RKO (cell line): ENCODE measurements at regions not wholly inside any gene's neighbourhood (a gene's known extent, or its start where the extent isn't known, plus 50 kb on each side); places are given as distances from the start of the nearest gene placed in this dataset.
"Not testable (repeated sequence)": the region's sequence is repeated elsewhere in the genome, so short reads cannot be mapped to it uniquely, and the experiment has no call there.

Experiments used
- DNase-seq: peaks from one replicate; pipeline ENCODE4 v3.0.0-alpha.2; 2016; ENCODE audit warnings: low spot score

- DNase-seq = no peak
Observed at GRCh38 chr16:61181982-61182381, 854.3 kb downstream of the CDH8 start.

GRCh38 chr16:61179561-61179960, 856.7 kb downstream of the CDH8 start:
- DNase-seq = no peak

- DNase-seq = no peak
Observed at GRCh38 chr16:61165797-61166196, 870.4 kb downstream of the CDH8 start.

GRCh38 chr16:61150351-61150750, 885.9 kb downstream of the CDH8 start:
- no peak for DNase-seq

- DNase-seq = no peak
Observed at GRCh38 chr16:61149709-61150108, 886.5 kb downstream of the CDH8 start.

- DNase-seq = peak; percentile 35
Observed at GRCh38 chr16:61148930-61149329, 887.3 kb downstream of the CDH8 start.

- no peak for DNase-seq
Observed at GRCh38 chr16:61146429-61146828, 889.8 kb downstream of the CDH8 start.

- no peak for DNase-seq
Observed at GRCh38 chr16:61131447-61131846, 904.8 kb downstream of the CDH8 start.

GRCh38 chr16:61128545-61129323, 907.5 kb downstream of the CDH8 start:
- no peak for DNase-seq

- no peak for DNase-seq
Observed at GRCh38 chr16:61105544-61105943, 930.7 kb downstream of the CDH8 start.

GRCh38 chr16:61098505-61098904, 937.7 kb downstream of the CDH8 start:
- DNase-seq = no peak

GRCh38 chr16:61091300-61091699, 944.9 kb downstream of the CDH8 start:
- not testable (repeated sequence) for DNase-seq

GRCh38 chr16:61083711-61084110, 952.5 kb downstream of the CDH8 start:
- no peak for DNase-seq

GRCh38 chr16:61074324-61074723, 961.9 kb downstream of the CDH8 start:
- DNase-seq = no peak

- no peak for DNase-seq
Observed at GRCh38 chr16:61057635-61058034, 978.6 kb downstream of the CDH8 start.

GRCh38 chr16:61050547-61050946, 985.7 kb downstream of the CDH8 start:
- DNase-seq = no peak

- no peak for DNase-seq
Observed at GRCh38 chr16:61045931-61046330, 990.3 kb downstream of the CDH8 start.

- DNase-seq = peak; percentile 29
Observed at GRCh38 chr16:61042737-61043136, 993.5 kb downstream of the CDH8 start.

- no peak for DNase-seq
Observed at GRCh38 chr16:61030616-61031015, 1005.6 kb downstream of the CDH8 start.

- DNase-seq = no peak
Observed at GRCh38 chr16:61024180-61024900, 1011.9 kb downstream of the CDH8 start.

- DNase-seq = no peak
Observed at GRCh38 chr16:61014869-61015268, 1021.4 kb downstream of the CDH8 start.

GRCh38 chr16:61007694-61008093, 1028.5 kb downstream of the CDH8 start:
- DNase-seq = peak; percentile 37

- DNase-seq = no peak
Observed at GRCh38 chr16:61005952-61006351, 1030.3 kb downstream of the CDH8 start.
